HG03571 (cell line): ENCODE measurements at regions not wholly inside any gene's neighbourhood (a gene's known extent, or its start where the extent isn't known, plus 50 kb on each side); places are given as distances from the start of the nearest gene placed in this dataset.
"Not testable (repeated sequence)": the region's sequence is repeated elsewhere in the genome, so short reads cannot be mapped to it uniquely, and the experiment has no call there.

ENCODE experiments used
- ATAC-seq: cut with Tn5 transposase; IDR thresholded peaks from one replicate; pipeline ENCODE4 v1.9.1; 2021; ENCODE audit not compliant: unreplicated experiment

GRCh38 chr3:127069814-127070440 is 87.0 kb downstream of the PLXNA1 start:
- ATAC-seq = no peak

GRCh38 chr3:127070776-127071175 is 87.9 kb downstream of the PLXNA1 start:
- ATAC-seq = no peak

- no peak for ATAC-seq
These were observed 88.7 kb downstream of the PLXNA1 start for GRCh38 chr3:127071597-127072001.

GRCh38 chr3:127072221-127072771 is 89.4 kb downstream of the PLXNA1 start:
- no peak for ATAC-seq

GRCh38 chr3:127072971-127073783 is 90.3 kb downstream of the PLXNA1 start:
- ATAC-seq = no peak

- no peak for ATAC-seq
These were observed 91.3 kb downstream of the PLXNA1 start for GRCh38 chr3:127073941-127074820.

GRCh38 chr3:127074900-127075360 is 92.0 kb downstream of the PLXNA1 start:
- ATAC-seq = peak; percentile 93

GRCh38 chr3:127076166-127076992 is 93.5 kb downstream of the PLXNA1 start:
- ATAC-seq = not testable (repeated sequence)

- no peak for ATAC-seq
These were observed 94.2 kb downstream of the PLXNA1 start for GRCh38 chr3:127077068-127077467.

- no peak for ATAC-seq
These were observed 94.7 kb downstream of the PLXNA1 start for GRCh38 chr3:127077505-127078064.

GRCh38 chr3:127078626-127079025 is 95.7 kb downstream of the PLXNA1 start:
- ATAC-seq = no peak

GRCh38 chr3:127079211-127079610 is 96.3 kb downstream of the PLXNA1 start:
- no peak for ATAC-seq

GRCh38 chr3:127081001-127081720 is 98.2 kb downstream of the PLXNA1 start:
- no peak for ATAC-seq

GRCh38 chr3:127082066-127082465 is 99.2 kb downstream of the PLXNA1 start:
- ATAC-seq = no peak

GRCh38 chr3:127083778-127084397 is 101.0 kb downstream of the PLXNA1 start:
- ATAC-seq = no peak

GRCh38 chr3:127084401-127084990 is 101.6 kb downstream of the PLXNA1 start:
- no peak for ATAC-seq

GRCh38 chr3:127085576-127085975 is 102.7 kb downstream of the PLXNA1 start:
- ATAC-seq = no peak

GRCh38 chr3:127086591-127086990 is 103.7 kb downstream of the PLXNA1 start:
- ATAC-seq = not testable (repeated sequence)
